IMR-90 (cell line): ENCODE measurements at regions not wholly inside any gene's neighbourhood (a gene's known extent, or its start where the extent isn't known, plus 50 kb on each side); places are given as distances from the start of the nearest gene placed in this dataset.

ENCODE experiments used
- ATAC-seq: fragments of 200-7000 bp; cut with Tn5 transposase; 2 replicates; pipeline ENCODE4 v1.9.1; 2020; ENCODE audit warnings: low read depth, mild to moderate bottlenecking, moderate library complexity
- BruUV-seq: library from RNA; stranded (reverse); fragments of 400-500 nt; replicated peaks from 2 replicates; lab custom pipeline; 2021; lab: Mats Ljungman, UMichigan
- CTCF ChIA-PET: fragments of 300-600 bp; formaldehyde crosslinking; extraction: SDS; loops from one replicate; lab custom pipeline; 2021; ENCODE audit warnings: antibody characterized with exemption; lab: Yijun Ruan, JAX
- POLR2A ChIA-PET: fragments of 300-600 bp; sonication (Branson Sonifier 250); formaldehyde crosslinking; loops from one replicate; lab custom pipeline; 2022; ENCODE audit warnings: antibody characterized with exemption; ENCODE audit not compliant: unreplicated experiment; lab: Charles Lee
- DNase-seq: peaks from one replicate; pipeline ENCODE4 v3.0.0; 2013
- H2AFZ ChIP-seq: replicated peaks from 2 replicates; pipeline ENCODE3; 2013; ENCODE audit warnings: low read length, mild to moderate bottlenecking; ENCODE audit not compliant: poor library complexity
- H2AK5ac ChIP-seq: 2 replicates; pipeline ENCODE4 v1.6.1; 2013; ENCODE audit warnings: low read depth, low read length, inconsistent platforms
- H2AK9ac ChIP-seq: replicated peaks from 2 replicates; pipeline ENCODE3; 2013; ENCODE audit warnings: mild to moderate bottlenecking, low read depth, low read length, moderate library complexity; ENCODE audit not compliant: poor library complexity
- H2BK120ac ChIP-seq: 2 replicates; pipeline ENCODE4 v1.6.1; 2013; ENCODE audit warnings: low read depth, low read length, inconsistent platforms
- H2BK15ac ChIP-seq: 3 replicates; pipeline ENCODE4 v1.6.1; 2013; ENCODE audit warnings: low read depth, low read length, inconsistent platforms
- H2BK20ac ChIP-seq: 2 replicates; pipeline ENCODE4 v1.6.1; 2013; ENCODE audit warnings: low read depth, mild to moderate bottlenecking, inconsistent platforms, low read length, moderate library complexity
- H2BK5ac ChIP-seq: 2 replicates; pipeline ENCODE4 v1.6.1; 2013; ENCODE audit warnings: mild to moderate bottlenecking, low read depth, low read length, inconsistent platforms; ENCODE audit not compliant: poor library complexity, severe bottlenecking
- H3K14ac ChIP-seq: replicated peaks from 2 replicates; pipeline ENCODE4 v1.6.1; 2013; ENCODE audit warnings: low read depth, low read length, inconsistent platforms
- H3K18ac ChIP-seq: 2 replicates; pipeline ENCODE4 v1.6.1; 2013; ENCODE audit warnings: low read depth, low read length, control low read depth
- H3K23ac ChIP-seq: 2 replicates; pipeline ENCODE4 v1.6.1; 2013; ENCODE audit warnings: low read depth, low read length, inconsistent platforms
- H3K27ac ChIP-seq: 2 replicates; pipeline ENCODE4 v1.5.1; 2013; ENCODE audit warnings: mild to moderate bottlenecking, control low read depth, low read length; ENCODE audit not compliant: insufficient read depth
- H3K27me3 ChIP-seq: 2 replicates; pipeline ENCODE4 v1.6.1; 2013; ENCODE audit warnings: low read length; ENCODE audit not compliant: control insufficient read depth, insufficient read depth
- H3K36me3 ChIP-seq: 2 replicates; pipeline ENCODE4 v1.6.1; 2013; ENCODE audit warnings: low read length, mixed read lengths; ENCODE audit not compliant: control insufficient read depth, insufficient read depth
- H3K4ac ChIP-seq: 2 replicates; pipeline ENCODE4 v1.6.1; 2013; ENCODE audit warnings: low read depth, low read length, inconsistent platforms
- H3K4me1 ChIP-seq: 2 replicates; pipeline ENCODE4 v1.6.1; 2013; ENCODE audit warnings: low read length, mixed read lengths; ENCODE audit not compliant: control insufficient read depth, insufficient read depth
- H3K4me2 ChIP-seq: 2 replicates; pipeline ENCODE4 v1.6.1; 2013; ENCODE audit warnings: low read depth, mild to moderate bottlenecking, control low read depth, low read length, moderate library complexity
- H3K4me3 ChIP-seq: 2 replicates; pipeline ENCODE4 v1.5.1; 2013; ENCODE audit warnings: low read depth, mild to moderate bottlenecking, control low read depth, low read length, moderate library complexity; ENCODE audit not compliant: insufficient read depth
- H3K56ac ChIP-seq: 2 replicates; pipeline ENCODE4 v1.6.1; 2013; ENCODE audit warnings: low read length, inconsistent platforms; ENCODE audit not compliant: insufficient read depth; ENCODE audit errors: extremely low read depth
- H3K79me1 ChIP-seq, 2 experiments: 2 replicates each; pipeline ENCODE4 v1.6.1; 2013; ENCODE audit warnings: low read length in 2 of 2, inconsistent platforms in 1 of 2, low read depth in 1 of 2
- H3K9ac ChIP-seq: 2 replicates; pipeline ENCODE4 v1.6.1; 2013; ENCODE audit warnings: low read depth, low read length, control low read depth
- H3K9me1 ChIP-seq: 2 replicates; pipeline ENCODE4 v1.6.1; 2013; ENCODE audit warnings: low read length, inconsistent platforms; ENCODE audit not compliant: insufficient read depth
- H3K9me3 ChIP-seq: 2 replicates; pipeline ENCODE4 v1.6.1; 2013; ENCODE audit warnings: low read length; ENCODE audit not compliant: control insufficient read depth, insufficient read depth
- H4K20me1 ChIP-seq: 2 replicates; pipeline ENCODE4 v1.6.1; 2013; ENCODE audit warnings: low read length, inconsistent platforms; ENCODE audit not compliant: insufficient read depth
- H4K5ac ChIP-seq: 2 replicates; pipeline ENCODE4 v1.6.1; 2013; ENCODE audit warnings: mild to moderate bottlenecking, low read depth, low read length, control low read depth
- H4K8ac ChIP-seq, 2 experiments: 2 replicates each; pipeline ENCODE4 v1.6.1; 2013; ENCODE audit warnings: low read depth in 2 of 2, low read length in 2 of 2, control low read depth in 1 of 2, inconsistent platforms in 1 of 2
- H4K91ac ChIP-seq: 2 replicates; pipeline ENCODE4 v1.6.1; 2013; ENCODE audit warnings: low read depth, low read length, inconsistent platforms; ENCODE audit not compliant: insufficient read depth
- BHLHE40 ChIP-seq: fragments of 150-350 bp; IDR thresholded peaks from 2 replicates; pipeline ENCODE4 v1.6.1; 2016; ENCODE audit warnings: mild to moderate bottlenecking, low read depth, low read length
- CEBPB ChIP-seq: IDR thresholded peaks from 2 replicates; pipeline ENCODE4 v1.6.1; 2012; ENCODE audit warnings: low read depth, low read length, improper control_type of control experiment
- CHD1 ChIP-seq: IDR thresholded peaks from 2 replicates; pipeline ENCODE4 v1.6.1; 2012; ENCODE audit warnings: low read depth, low read length, improper control_type of control experiment
- MXI1 ChIP-seq: IDR thresholded peaks from 2 replicates; pipeline ENCODE4 v1.6.1; 2012; ENCODE audit warnings: low read depth, mild to moderate bottlenecking, low read length, moderate library complexity, borderline replicate concordance
- NFE2L2 ChIP-seq: fragments of 150-350 bp; IDR thresholded peaks from 2 replicates; pipeline ENCODE4 v1.6.1; 2016; ENCODE audit warnings: low read depth, mild to moderate bottlenecking, low read length
- RCOR1 ChIP-seq: IDR thresholded peaks from 2 replicates; pipeline ENCODE4 v1.6.1; 2012; ENCODE audit warnings: mild to moderate bottlenecking, low read length, improper control_type of control experiment; ENCODE audit not compliant: insufficient replicate concordance
- RFX5 ChIP-seq: IDR thresholded peaks from 2 replicates; pipeline ENCODE4 v1.8.0; 2012; ENCODE audit warnings: low read depth, mild to moderate bottlenecking, low read length, moderate library complexity
- USF2 ChIP-seq: fragments of 150-350 bp; IDR thresholded peaks from 2 replicates; pipeline ENCODE4 v1.6.1; 2017; ENCODE audit warnings: mild to moderate bottlenecking, antibody characterized with exemption, low read length, low read depth
- WGBS, 2 experiments: methylation state at CpG; one replicate each; pipeline versions ENCODE4 v1.1.5 to v1.1.7; 2013; ENCODE audit warnings: missing lambda C conversion rate in 2 of 2; ENCODE audit not compliant: insufficient read length in 1 of 2; ENCODE audit errors: extremely low coverage in 2 of 2; 5-methylcytosine and 5-hydroxymethylcytosine counted together
- dilution Hi-C: fragments of 300-500 bp; cut with HindIII; formaldehyde crosslinking; loops from one replicate; pipeline ENCODE4 v1.14.3; 2018; ENCODE audit warnings: low sequenced_read_pairs; ENCODE audit not compliant: unreplicated experiment
- in situ Hi-C: fragments of 300-500 bp; cut with MboI; formaldehyde crosslinking; loops from 3 replicates; pipeline ENCODE4 v1.14.3; 2019; ENCODE audit warnings: low sequenced_read_pairs, inconsistent platforms, mixed read lengths
- intact Hi-C: fragments of 100-400 bp; cut with micrococcal nuclease; formaldehyde crosslinking; loops from 2 replicates; pipeline ENCODE4 v1.10.0; 2022

DNA sequence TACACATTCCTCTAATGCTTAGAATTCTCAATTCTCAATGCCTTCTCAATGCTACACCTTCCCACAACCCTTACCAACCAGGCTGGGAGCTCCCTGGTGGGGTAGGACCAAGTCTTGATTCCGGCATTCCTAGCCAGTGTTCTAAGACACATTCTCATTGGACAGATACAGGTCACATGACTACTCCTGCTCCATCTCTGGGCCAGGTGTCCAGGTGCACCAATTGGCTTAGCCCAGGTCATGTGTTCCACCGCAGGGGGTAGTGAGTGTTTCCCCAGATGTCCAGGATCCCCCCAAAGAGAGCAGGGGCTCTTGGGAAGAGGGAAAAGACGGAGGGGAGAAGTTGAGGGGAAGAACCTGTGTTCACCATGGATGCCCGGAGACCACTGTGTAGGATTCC, 58.7 kb upstream of the MLN start:
- no peak for ATAC-seq
- H4K8ac ChIP-seq, result no peak overlapping the region
- no peaks in the 10 kb centered on the region for H3K36me3 ChIP-seq
- H3K14ac ChIP-seq, result no peak overlapping the region
- DNase-seq, result no peak
- H3K18ac ChIP-seq, result no peak overlapping the region
- TF ChIP-seq NFE2L2 (no peak), CHD1 (no peak), RCOR1 (no peak), RFX5 (no peak), CEBPB (no peak), BHLHE40 (no peak), MXI1 (no peak), USF2 (no peak)
- no peak overlapping the region for H4K5ac ChIP-seq
- no peak overlapping the region for H4K91ac ChIP-seq
- no peaks in the 10 kb centered on the region for H3K9me1 ChIP-seq
- H3K56ac ChIP-seq, result no peak overlapping the region
- H2AK5ac ChIP-seq, result no peak overlapping the region
- BruUV-seq, result no TSS peak
- 83% methylated on average over 1 of the region's 4 CpGs; no CpG with 5 or more reads in 1 of the 2 experiments for WGBS, 2 experiments
- dilution Hi-C loops, result no loop called here
- no peak overlapping the region for H2BK5ac ChIP-seq
- H4K20me1 ChIP-seq, result no peaks in the 10 kb centered on the region
- no peaks in the 10 kb centered on the region for H3K79me1 ChIP-seq
- H3K4me3 ChIP-seq, result no peak overlapping the region
- no peaks in the 10 kb centered on the region for H3K4me1 ChIP-seq
- H2BK15ac ChIP-seq, result no peak overlapping the region
- H3K9ac ChIP-seq, result no peak overlapping the region
- H3K23ac ChIP-seq, result no peak overlapping the region
- no peak overlapping the region for H2BK20ac ChIP-seq
- H2AFZ ChIP-seq, result no peak overlapping the region
- H3K27ac ChIP-seq, result no peak overlapping the region
- H3K4me2 ChIP-seq, result no peak overlapping the region
- no peak overlapping the region for H2AK9ac ChIP-seq
- intact Hi-C loops, result no loop called here
- CTCF ChIA-PET, result no interaction called here
- H2BK120ac ChIP-seq, result no peak overlapping the region
- H3K9me3 ChIP-seq, result no peaks in the 10 kb centered on the region
- POLR2A ChIA-PET, result no interaction called here
- peaks cover 47% of the 10 kb centered on the region for H3K27me3 ChIP-seq
- in situ Hi-C loops, result no loop called here
- H3K4ac ChIP-seq, result no peak overlapping the region
